ENCODE measurements at regions not wholly inside any gene's neighbourhood (a gene's known extent, or its start where the extent isn't known, plus 50 kb on each side); places are given as distances from the start of the nearest gene placed in this dataset.

DNA sequence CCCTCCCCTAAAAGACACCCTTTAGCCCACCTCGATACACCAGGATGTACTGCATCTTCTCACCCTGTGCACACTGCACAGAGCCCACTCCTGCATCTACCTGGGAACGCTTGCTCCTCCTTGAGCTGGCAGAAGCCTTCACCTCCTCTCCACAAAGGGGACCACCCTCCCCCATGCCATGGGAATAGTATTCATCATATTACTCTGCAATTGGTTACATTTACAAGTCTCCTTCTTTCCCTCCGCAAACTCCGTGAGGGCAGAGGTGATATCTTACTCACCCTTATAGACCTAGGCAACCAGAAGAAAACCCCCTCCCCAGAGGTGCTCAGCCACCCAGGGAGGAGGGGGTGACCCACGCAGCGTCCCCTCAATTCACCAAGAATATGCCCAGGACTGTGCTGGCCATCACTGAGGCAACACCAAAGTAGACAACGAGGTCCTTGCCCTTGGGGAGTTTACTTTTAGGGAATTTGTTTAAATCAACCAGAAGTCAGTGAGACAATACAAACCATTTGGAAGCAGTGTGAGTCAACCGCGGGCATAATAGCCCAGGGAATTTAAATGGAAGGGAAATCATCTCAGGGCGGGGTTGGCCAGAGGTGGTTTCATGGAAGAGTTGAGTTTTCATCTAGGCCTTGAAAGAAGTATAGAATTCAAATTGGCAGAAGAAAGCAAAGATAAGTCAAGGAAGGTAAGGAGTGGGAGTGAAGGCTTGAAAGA lies 214.5 kb downstream of the BARX2 start:
- WGBS, 2 donors (ENCODE audit: low coverage in 1 of 2) = 55 to 67% methylated on average over 1 to 7 of the region's 10 CpGs

DNA sequence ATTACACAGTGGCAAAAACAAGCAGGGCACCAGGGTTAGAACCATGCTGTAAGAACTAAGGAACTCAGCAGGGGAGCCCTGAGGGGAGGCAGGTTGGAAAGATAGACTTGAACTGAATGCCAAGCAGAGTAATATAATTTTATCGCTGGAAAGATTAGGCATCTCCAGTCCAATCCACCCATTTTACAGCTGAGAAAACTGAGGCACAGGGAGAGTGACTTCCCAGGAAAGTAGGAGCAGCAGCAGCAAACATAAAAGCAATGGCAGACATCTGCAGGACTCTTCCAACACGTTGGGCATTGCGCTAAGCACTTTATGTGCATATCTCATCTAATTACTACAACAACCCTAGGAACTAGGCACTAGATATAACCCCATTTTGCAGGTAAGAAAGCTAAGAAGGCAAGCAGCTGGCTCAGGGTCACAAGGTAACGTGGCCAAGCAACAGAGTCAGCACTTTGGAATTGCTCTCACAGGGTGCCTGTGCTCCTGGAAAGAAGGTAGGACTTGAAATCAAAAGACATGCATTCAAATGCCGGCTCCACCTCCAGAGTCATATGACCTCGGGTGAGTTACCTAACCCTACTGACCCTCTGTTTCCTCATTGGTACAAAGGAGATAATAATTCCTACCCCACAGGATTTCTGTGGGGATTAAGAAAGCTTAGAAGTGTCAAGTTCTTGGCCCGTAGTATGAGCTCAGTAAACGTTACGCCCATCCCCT lies 215.3 kb downstream of the BARX2 start:
- H3K4me3 ChIP-seq = no peak overlapping the region
- no peaks in the 10 kb centered on the region for H3K9me3 ChIP-seq
- ATAC-seq = no peak
- peaks cover 8% of the 10 kb centered on the region for H3K27me3 ChIP-seq
- H3K4me1 ChIP-seq = no peaks in the 10 kb centered on the region
- WGBS, 2 donors (ENCODE audit: low coverage in 1 of 2) = 68 to 73% methylated on average over 6 to 9 of the region's 9 CpGs
- TF ChIP-seq POLR2A (IDR thresholded peaks at IDR 0.05) (no peak), POLR2AphosphoS5 (IDR thresholded peaks at IDR 0.05) (no peak), EP300 (IDR thresholded peaks at IDR 0.05) (no peak)
- TF ChIP-seq, protein P1, sequence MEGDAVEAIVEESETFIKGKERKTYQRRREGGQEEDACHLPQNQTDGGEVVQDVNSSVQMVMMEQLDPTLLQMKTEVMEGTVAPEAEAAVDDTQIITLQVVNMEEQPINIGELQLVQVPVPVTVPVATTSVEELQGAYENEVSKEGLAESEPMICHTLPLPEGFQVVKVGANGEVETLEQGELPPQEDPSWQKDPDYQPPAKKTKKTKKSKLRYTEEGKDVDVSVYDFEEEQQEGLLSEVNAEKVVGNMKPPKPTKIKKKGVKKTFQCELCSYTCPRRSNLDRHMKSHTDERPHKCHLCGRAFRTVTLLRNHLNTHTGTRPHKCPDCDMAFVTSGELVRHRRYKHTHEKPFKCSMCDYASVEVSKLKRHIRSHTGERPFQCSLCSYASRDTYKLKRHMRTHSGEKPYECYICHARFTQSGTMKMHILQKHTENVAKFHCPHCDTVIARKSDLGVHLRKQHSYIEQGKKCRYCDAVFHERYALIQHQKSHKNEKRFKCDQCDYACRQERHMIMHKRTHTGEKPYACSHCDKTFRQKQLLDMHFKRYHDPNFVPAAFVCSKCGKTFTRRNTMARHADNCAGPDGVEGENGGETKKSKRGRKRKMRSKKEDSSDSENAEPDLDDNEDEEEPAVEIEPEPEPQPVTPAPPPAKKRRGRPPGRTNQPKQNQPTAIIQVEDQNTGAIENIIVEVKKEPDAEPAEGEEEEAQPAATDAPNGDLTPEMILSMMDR (IDR thresholded peaks at IDR 0.05) = no peak
- H3K27ac ChIP-seq = no peak overlapping the region
- no peaks in the 10 kb centered on the region for H3K36me3 ChIP-seq

More for the DNA sequence above, 214.5 kb downstream of the BARX2 start:
- Histone ChIP-seq H3K4me3 (no peak overlapping the region), H3K36me3 (no peaks in the 10 kb centered on the region), H3K9me3 (no peaks in the 10 kb centered on the region), H3K27me3 (peaks cover 8% of the 10 kb centered on the region), H3K27ac (no peak overlapping the region), H3K4me1 (no peaks in the 10 kb centered on the region)
- no peak for ATAC-seq
- TF ChIP-seq, protein P1 (IDR thresholded peaks at IDR 0.05) = no peak
- no peak for TF ChIP-seq POLR2A (IDR thresholded peaks at IDR 0.05)
- TF ChIP-seq POLR2AphosphoS5 (IDR thresholded peaks at IDR 0.05) = no peak
- TF ChIP-seq EP300 (IDR thresholded peaks at IDR 0.05) = no peak

DNA sequence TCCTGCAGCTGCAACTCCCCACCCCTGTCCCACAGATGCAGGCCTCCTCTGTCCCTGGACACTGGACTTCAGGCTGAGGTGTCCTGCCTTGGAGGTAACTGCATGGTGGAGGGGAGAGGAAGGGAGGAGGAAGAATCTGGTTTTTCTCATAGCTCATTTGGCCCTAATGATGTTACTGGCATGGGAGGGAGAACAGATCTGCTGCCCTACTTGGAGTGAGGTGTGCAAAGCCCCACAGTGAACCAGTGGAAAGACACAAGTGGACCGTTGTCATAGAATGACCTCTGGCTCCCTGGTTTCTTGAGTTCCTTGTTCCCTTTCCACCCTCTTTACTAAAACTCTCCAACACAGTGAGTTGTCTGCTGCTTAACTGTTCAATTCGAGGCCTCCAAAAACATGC lies 215.9 kb downstream of the BARX2 start:
- WGBS, 2 donors (ENCODE audit: low coverage in 1 of 2) = 71% methylated on average over 1 of the region's 2 CpGs; no CpG with 5 or more reads in 1 of the 2 donors
- no peak for TF ChIP-seq EP300 (IDR thresholded peaks at IDR 0.05)
- no peak for TF ChIP-seq POLR2AphosphoS5 (IDR thresholded peaks at IDR 0.05)
- H3K4me1 ChIP-seq = no peaks in the 10 kb centered on the region
- no peaks in the 10 kb centered on the region for H3K9me3 ChIP-seq
- H3K27ac ChIP-seq = no peak overlapping the region
- H3K27me3 ChIP-seq = peaks cover 15% of the 10 kb centered on the region
- no peak for ATAC-seq
- no peaks in the 10 kb centered on the region for H3K36me3 ChIP-seq
- no peak overlapping the region for H3K4me3 ChIP-seq

DNA sequence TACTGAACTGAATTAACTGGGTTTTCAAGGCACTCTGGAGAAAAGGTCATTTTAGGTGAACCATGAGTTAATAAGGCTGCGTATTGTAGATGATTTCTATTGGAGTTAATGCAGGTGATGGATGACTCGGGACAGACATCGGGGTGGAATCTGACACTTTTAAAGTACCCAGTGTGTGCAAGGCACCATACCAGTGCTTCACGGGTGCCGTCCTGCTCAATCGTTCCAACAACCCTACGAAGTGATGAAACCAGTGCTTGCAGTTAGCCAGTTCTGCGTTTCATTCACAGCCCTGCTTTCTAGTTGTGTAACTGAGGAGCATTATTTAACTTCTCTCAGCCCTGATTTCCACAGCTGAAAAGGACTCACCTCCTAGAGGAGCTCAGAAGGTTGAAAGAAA lies 216.5 kb downstream of the BARX2 start:
- H3K27ac ChIP-seq = no peak overlapping the region

DNA sequence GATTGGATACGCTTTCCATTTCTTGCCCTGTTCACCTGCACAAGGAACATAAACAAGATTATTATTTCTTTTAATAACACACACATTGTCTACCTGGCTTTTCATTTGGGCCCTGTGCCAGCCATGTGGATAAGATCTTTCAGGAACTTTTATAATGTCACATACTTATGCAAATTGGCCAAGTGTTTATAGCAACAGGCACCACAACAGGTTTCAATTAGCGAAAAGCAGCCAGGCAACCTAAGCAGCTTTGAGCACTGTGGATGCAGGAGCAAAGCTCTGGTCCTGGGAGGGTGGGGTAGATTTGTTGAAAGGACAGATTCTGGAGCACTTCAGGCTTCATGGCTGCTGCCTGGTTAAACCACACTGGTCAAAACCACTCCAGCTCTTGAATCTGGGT lies 217.4 kb downstream of the BARX2 start:
- no peaks in the 10 kb centered on the region for H3K9me3 ChIP-seq
- no peaks in the 10 kb centered on the region for H3K36me3 ChIP-seq
- H3K4me3 ChIP-seq = no peak overlapping the region
- H3K27ac ChIP-seq = no peak overlapping the region
- H3K27me3 ChIP-seq = peaks cover 15% of the 10 kb centered on the region
- WGBS, 2 donors (ENCODE audit: low coverage in 1 of 2) = 71 to 74% methylated on average over 2 of the region's 2 CpGs
- no peak for ATAC-seq
- no peaks in the 10 kb centered on the region for H3K4me1 ChIP-seq
- TF ChIP-seq POLR2AphosphoS5 (IDR thresholded peaks at IDR 0.05) (no peak), POLR2A (IDR thresholded peaks at IDR 0.05) (no peak), EP300 (IDR thresholded peaks at IDR 0.05) (no peak)
- TF ChIP-seq, protein P1 (IDR thresholded peaks at IDR 0.05) = no peak

More for the DNA sequence above, 216.5 kb downstream of the BARX2 start:
- H3K36me3 ChIP-seq = no peaks in the 10 kb centered on the region
- 86 to 88% methylated on average over 1 to 8 of the region's 8 CpGs for WGBS, 2 donors (ENCODE audit: low coverage in 1 of 2)
- no peaks in the 10 kb centered on the region for H3K4me1 ChIP-seq
- H3K4me3 ChIP-seq = no peak overlapping the region
- H3K9me3 ChIP-seq = no peaks in the 10 kb centered on the region
- no peak for ATAC-seq
- H3K27me3 ChIP-seq = peaks cover 15% of the 10 kb centered on the region
- TF ChIP-seq EP300 (IDR thresholded peaks at IDR 0.05) (no peak), POLR2AphosphoS5 (IDR thresholded peaks at IDR 0.05) (no peak), POLR2A (IDR thresholded peaks at IDR 0.05) (no peak)
- TF ChIP-seq, protein P1 (IDR thresholded peaks at IDR 0.05) = no peak
